GM19468 (cell line): ENCODE measurements at regions not wholly inside any gene's neighbourhood (a gene's known extent, or its start where the extent isn't known, plus 50 kb on each side); places are given as distances from the start of the nearest gene placed in this dataset.
"Not testable (repeated sequence)": the region's sequence is repeated elsewhere in the genome, so short reads cannot be mapped to it uniquely, and the experiment has no call there.

Experiments used
- ATAC-seq: cut with Tn5 transposase; IDR thresholded peaks from one replicate; pipeline ENCODE4 v1.9.1; 2021; ENCODE audit warnings: mild to moderate bottlenecking, moderate library complexity, moderate number of reproducible peaks; ENCODE audit not compliant: unreplicated experiment; ENCODE audit errors: extremely low read depth

DNA sequence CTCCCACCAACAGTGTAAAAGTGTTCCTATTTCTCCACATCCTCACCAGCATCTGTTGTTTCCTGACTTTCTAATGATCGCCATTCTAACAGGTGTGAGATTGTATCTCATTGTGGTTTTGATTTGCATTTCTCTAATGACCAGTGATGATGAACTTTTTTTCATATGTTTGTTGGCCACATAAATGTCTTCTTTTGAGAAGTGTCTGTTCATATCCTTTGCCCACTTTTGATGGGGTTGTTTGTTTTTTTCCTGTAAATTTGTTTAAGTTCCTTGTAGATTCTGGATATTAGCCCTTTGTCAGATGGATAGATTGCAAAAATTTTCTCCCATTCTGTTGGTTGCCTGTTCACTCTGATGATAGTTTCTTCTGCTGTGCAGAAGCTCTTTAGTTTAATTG lies 687.3 kb upstream of the ADGRB3 start:
- not testable (repeated sequence) for ATAC-seq

GRCh38 chr6:67935976-67936477 lies 699.1 kb upstream of the ADGRB3 start:
- no peak for ATAC-seq

GRCh38 chr6:67933278-67933677 lies 701.8 kb upstream of the ADGRB3 start:
- ATAC-seq, result no peak

DNA sequence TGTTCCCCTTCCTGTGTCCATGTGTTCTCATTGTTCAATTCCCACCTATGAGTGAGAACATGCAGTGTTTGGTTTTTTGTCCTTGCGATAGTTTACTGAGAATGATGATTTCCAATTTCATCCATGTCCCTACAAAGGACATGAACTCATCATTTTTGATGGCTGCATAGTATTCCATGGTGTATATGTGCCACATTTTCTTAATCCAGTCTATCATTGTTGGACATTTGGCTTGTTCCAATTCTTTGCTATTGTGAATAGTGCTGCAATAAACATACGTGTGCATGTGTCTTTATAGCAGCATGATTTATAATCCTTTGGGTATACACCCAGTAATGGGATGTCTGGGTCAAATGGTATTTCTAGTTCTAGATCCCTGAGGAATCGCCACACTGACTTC lies 712.5 kb upstream of the ADGRB3 start:
- ATAC-seq, result not testable (repeated sequence)

- not testable (repeated sequence) for ATAC-seq
Measured at GRCh38 chr6:67920040-67920439, 715.0 kb upstream of the ADGRB3 start.

DNA sequence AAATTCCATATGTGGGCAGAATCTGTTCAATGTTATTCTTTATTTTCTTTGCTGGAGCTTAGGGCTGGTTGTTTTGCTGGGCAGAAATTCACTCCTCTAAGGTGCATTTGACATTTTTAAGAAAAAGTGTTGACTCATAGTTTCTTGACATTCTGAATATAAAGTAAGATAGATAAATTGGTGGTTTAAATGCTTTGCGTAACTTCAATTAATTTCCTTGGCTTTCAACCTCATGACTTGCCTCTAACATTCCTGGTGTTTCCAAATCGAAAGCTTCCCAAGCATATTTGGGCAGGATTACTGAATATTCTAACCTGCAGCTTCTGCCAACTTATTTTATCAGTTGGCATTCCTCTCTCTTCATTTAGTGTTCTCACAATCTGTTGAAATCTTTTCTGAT lies 718.7 kb upstream of the ADGRB3 start:
- ATAC-seq, result no peak

- no peak for ATAC-seq
Measured at GRCh38 chr6:67914419-67914818, 720.7 kb upstream of the ADGRB3 start.

GRCh38 chr6:67909354-67909753 lies 725.7 kb upstream of the ADGRB3 start:
- no peak for ATAC-seq

DNA sequence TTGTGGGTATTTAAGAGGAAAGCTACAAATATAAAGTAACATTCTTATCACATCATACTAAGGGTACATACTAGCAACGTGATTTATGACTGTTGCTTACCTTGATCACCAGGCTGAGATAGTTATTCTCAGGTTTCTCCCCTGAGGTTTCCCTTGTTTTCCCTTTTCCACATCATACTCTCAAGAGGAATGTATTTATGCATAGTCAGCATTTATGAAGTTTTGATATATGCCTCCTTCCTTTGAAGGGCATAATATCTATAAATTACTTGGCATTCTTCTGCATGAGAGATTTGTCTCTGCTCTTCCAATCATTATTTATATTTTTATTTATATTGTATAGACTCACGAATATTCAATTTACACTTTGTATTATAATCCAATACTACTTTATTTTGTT lies 726.7 kb upstream of the ADGRB3 start:
- ATAC-seq, result no peak

DNA sequence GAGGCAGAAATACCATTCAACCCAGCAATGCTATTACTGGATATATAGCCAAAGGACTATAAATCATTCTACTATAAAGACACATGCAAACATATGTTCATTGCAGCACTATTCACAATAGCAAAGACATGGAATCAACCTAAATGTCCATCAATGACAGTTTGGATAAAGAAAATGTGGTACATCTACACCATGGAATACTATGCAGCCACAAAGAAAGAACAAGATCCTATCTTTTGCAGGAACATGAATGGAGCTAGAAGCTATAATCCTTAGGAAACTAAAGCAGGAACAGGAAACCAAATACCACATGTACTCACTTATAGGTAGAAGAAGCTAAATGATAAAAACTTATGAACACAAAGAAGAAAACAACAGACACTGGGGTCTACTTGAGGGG lies 730.3 kb upstream of the ADGRB3 start:
- not testable (repeated sequence) for ATAC-seq

DNA sequence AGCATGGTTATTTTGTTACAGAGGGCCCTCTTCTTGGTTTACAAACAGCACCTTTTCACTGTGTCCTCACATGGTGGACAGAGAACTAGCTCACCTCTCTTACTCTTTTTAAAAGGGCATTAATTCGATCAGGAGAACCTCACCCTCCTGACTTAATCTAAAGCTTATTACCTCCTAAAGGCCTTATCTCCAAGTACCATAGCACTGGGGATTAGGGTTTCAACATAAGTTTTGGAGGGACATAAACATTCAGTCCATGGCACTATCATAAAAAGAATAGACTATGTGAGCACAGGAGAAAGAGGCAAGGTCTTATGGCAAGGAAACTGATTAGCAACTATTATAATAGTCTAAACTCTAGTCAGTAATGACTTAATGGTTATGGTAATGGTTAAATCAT lies 736.2 kb upstream of the ADGRB3 start:
- ATAC-seq, result no peak

DNA sequence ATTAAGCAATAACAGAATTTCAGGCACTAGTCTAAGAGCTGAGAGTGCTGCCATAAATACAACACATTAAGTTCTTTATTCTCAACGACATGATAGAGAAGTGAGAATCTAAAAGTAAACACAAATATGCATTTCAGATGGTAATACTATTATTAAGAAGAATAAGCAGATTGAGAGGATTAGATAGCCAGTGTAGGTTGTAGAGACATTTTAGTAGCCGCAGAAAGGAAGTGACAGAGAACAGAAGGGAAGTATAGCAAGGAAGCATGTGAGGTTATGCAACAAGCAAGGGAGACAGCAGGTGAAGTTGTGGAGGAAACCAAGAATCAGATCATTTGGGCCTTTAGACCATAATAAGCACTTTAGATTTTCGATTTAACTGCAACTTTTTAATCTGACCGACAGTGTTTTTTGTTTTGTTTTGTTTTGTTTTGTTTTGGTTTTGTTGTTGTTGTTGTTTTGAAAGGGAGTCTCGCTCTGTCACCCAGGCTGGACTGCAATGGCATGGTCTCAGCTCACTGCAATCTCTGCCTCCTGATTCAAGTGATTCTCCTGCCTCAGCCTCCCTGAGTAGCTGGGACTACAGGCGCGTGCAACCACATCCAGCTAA lies 737.0 kb upstream of the ADGRB3 start:
- ATAC-seq, result no peak

GRCh38 chr6:67896476-67896875 lies 738.6 kb upstream of the ADGRB3 start:
- ATAC-seq, result no peak

DNA sequence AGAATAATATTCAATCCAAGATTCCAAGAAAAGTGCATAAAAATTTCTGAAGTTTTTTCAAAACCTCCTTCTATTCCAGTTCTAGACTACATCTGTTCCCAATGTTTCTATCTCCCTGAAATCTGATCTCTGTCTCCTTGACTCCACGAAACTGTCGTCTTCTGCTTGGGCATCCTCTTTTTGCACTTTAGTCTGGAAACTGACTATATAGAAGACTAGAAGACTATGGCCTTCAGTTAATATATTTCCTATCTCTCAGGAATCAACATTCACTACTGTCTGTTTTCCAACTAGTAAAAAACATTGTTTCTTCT lies 745.4 kb upstream of the ADGRB3 start:
- no peak for ATAC-seq

DNA sequence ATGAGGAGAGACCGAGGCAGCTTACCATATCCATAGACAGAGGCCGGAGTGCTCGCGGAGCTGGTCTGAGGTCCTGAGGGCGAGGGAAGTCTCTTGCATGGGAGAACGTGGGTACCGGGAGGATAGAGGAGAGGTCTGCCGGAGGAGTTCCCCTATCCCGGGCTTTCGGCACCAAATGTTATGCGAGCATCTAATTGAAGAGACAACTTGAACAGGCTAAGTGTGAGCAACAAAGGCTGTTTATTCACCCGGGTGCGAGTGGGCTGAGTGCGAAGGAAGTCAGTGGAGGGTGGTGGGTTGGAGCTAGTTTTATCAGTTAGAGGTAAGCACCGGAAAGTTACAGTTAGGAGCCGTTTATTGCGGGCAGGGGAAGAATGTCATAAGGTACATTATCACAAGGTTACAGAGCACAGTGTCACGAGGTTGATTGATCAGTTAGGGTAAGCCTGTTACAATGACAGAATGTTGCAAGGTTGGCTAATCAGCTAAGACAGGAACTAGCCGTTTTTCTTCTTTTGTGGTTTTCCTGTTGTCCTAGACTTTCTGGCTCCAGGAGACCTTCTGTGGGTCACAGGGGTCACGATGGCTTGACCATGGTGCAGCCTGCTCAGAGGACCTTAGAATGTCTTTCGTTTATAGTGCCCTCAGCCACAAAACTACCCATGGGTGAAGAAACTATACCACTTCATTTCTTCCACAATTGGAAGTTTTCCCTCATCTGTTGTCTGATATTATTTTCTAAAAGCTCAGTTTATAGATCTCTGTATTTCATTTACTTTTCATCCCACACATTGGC lies 746.0 kb upstream of the ADGRB3 start:
- no peak for ATAC-seq

DNA sequence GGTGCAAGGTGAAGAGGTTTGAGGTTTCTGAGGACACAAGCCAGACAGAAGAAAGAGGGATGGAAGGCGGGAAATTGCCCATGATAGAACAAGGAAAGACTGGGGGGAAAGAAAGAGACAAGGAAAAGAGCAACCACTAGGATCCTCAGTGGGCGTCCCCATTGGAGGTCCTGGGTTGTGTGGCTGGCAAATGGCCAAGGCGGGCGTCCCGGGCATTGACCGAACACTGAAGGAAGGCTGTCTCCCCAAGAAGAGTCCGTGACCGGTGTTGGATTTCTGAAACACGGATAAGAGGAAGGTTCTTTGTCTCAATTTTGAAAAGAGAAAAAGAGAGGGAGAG lies 746.6 kb upstream of the ADGRB3 start:
- ATAC-seq, result no peak

GRCh38 chr6:67887747-67888545 lies 747.1 kb upstream of the ADGRB3 start:
- ATAC-seq, result no peak

GRCh38 chr6:67887419-67887746 lies 747.7 kb upstream of the ADGRB3 start:
- ATAC-seq, result no peak

- ATAC-seq, result no peak
Measured at GRCh38 chr6:67886840-67887292, 748.2 kb upstream of the ADGRB3 start.

DNA sequence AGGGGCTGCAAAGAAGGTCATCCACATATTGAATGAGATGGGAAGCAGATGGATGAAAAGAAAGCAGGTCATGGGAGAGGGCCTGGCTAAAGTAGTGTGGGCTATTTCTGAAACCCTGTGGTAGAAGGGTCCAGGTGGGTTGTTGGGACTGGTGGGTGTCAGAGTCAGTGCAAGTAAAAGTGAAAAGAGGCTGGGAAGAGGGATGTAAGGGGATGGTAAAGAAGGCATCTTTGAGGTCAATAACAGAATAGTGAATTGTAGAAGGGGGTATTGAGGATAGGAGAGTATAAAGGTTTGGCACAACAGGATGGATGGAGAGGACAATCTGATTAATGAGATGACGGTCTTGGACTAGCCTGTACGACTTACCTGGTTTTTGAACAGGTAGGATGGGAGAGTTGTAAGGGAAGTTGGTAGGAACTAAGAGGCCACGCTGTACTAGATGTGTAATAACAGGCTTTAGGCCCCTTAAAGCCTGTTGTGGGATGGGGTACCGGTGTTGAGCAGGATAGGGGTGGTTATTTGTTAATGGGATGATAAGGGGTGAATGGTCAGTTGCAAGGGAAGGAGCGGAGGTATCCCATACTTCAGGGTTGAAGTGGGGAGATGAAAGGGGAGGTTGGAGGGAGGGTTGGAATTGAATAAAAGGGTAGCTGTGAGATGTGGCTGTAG lies 748.9 kb upstream of the ADGRB3 start:
- no peak for ATAC-seq
